H1 (cell line): ENCODE measurements at regions not wholly inside any gene's neighbourhood (a gene's known extent, or its start where the extent isn't known, plus 50 kb on each side); places are given as distances from the start of the nearest gene placed in this dataset.

Source experiments
- CTCF ChIA-PET: fragments of 300-600 bp; sonication (Branson Sonifier 250); formaldehyde crosslinking; loops from one replicate; lab custom pipeline; 2021; ENCODE audit not compliant: partially characterized antibody; lab: Charles Lee
- POLR2A ChIA-PET: fragments of 300-600 bp; sonication (Branson Sonifier 250); formaldehyde crosslinking; loops from one replicate; lab custom pipeline; 2021; ENCODE audit warnings: inconsistent platforms; ENCODE audit not compliant: partially characterized antibody; lab: Charles Lee
- DNase-seq, 2 experiments: peaks; one replicate each; pipeline versions ENCODE4 v3.0.0 to v3.0.0-alpha.2; 2010 to 2022; ENCODE audit warnings: low spot score in 2 of 2, low read depth in 1 of 2, mixed read lengths in 1 of 2
- FAIRE-seq: peaks from 2 replicates; lab custom pipeline; 2011; peaks lifted over from hg19 to GRCh38; lab: Jason Lieb, UNC
- H2AFZ ChIP-seq: 2 replicates; pipeline ENCODE4 v1.8.1; 2012; ENCODE audit warnings: low read length, inconsistent platforms
- H2AK5ac ChIP-seq: 2 replicates; pipeline ENCODE4 v1.6.1; 2013; ENCODE audit warnings: low read depth, low read length
- H2BK120ac ChIP-seq: replicated peaks from 2 replicates; pipeline ENCODE3; 2013; ENCODE audit warnings: low read depth, low read length, inconsistent platforms
- H2BK12ac ChIP-seq: 2 replicates; pipeline ENCODE4 v1.6.1; 2013; ENCODE audit warnings: low read depth, low read length
- H2BK15ac ChIP-seq: 2 replicates; pipeline ENCODE4 v1.6.1; 2013; ENCODE audit warnings: low read length
- H2BK20ac ChIP-seq: 2 replicates; pipeline ENCODE4 v1.6.1; 2013; ENCODE audit warnings: low read length
- H2BK5ac ChIP-seq: 2 replicates; pipeline ENCODE4 v1.6.1; 2013; ENCODE audit warnings: low read depth, low read length
- H3K14ac ChIP-seq: 2 replicates; pipeline ENCODE4 v1.6.1; 2013; ENCODE audit warnings: inconsistent platforms; ENCODE audit not compliant: insufficient read length
- H3K18ac ChIP-seq: 2 replicates; pipeline ENCODE4 v1.6.1; 2013; ENCODE audit warnings: low read length; ENCODE audit errors: extremely low read depth
- H3K23ac ChIP-seq: 2 replicates; pipeline ENCODE4 v1.6.1; 2013; ENCODE audit warnings: inconsistent platforms; ENCODE audit not compliant: insufficient read length
- H3K23me2 ChIP-seq: 2 replicates; pipeline ENCODE4 v1.6.1; 2013; ENCODE audit warnings: low read depth, low read length
- H3K27ac ChIP-seq: 2 replicates; pipeline ENCODE4 v1.6.1; 2011; ENCODE audit warnings: low read depth, low read length, inconsistent platforms
- H3K27me3 ChIP-seq, 4 experiments: replicated peaks in 1 of 4; 1 replicate in 1 of 4; 2 replicates in 3 of 4; pipeline versions ENCODE4 v1.6.1 to v1.8.1; 2011 to 2013; ENCODE audit warnings: low read length in 3 of 4, mild to moderate bottlenecking in 3 of 4, inconsistent platforms in 2 of 4, mixed read lengths in 2 of 4, moderate library complexity in 1 of 4; ENCODE audit not compliant: control insufficient read depth in 3 of 4, insufficient read depth in 3 of 4; ENCODE audit errors: extremely low read depth in 1 of 4
- H3K36me3 ChIP-seq, 4 experiments: 2 replicates each; pipeline versions ENCODE4 v1.6.1 to v1.8.1; 2011 to 2013; ENCODE audit warnings: mild to moderate bottlenecking in 4 of 4, low read length in 3 of 4, moderate library complexity in 2 of 4, control low read depth in 1 of 4, inconsistent platforms in 1 of 4; ENCODE audit not compliant: insufficient read depth in 4 of 4, control insufficient read depth in 2 of 4
- H3K4ac ChIP-seq: replicated peaks from 2 replicates; pipeline ENCODE3; 2013; ENCODE audit warnings: low read length, low read depth, mixed read lengths, inconsistent platforms; ENCODE audit not compliant: insufficient read length
- H3K4me1 ChIP-seq, 4 experiments: replicated peaks in 1 of 4; 1 replicate in 1 of 4; 2 replicates in 3 of 4; pipeline versions ENCODE4 v1.6.1 to v1.8.1; 2011 to 2013; ENCODE audit warnings: low read length in 3 of 4, inconsistent platforms in 2 of 4, mixed read lengths in 1 of 4; ENCODE audit not compliant: insufficient read depth in 4 of 4, control insufficient read depth in 3 of 4
- H3K4me2 ChIP-seq, 2 experiments: 2 replicates each; pipeline versions ENCODE4 v1.6.1 to v1.8.1; 2011 to 2013; ENCODE audit warnings: low read depth in 2 of 2, low read length in 2 of 2, control low read depth in 1 of 2, inconsistent platforms in 1 of 2, mild to moderate bottlenecking in 1 of 2; ENCODE audit not compliant: insufficient read depth in 1 of 2
- H3K4me3 ChIP-seq, 4 experiments: fragments of 200-600, 300-600 bp in 1 of 4; sonication (generic), shearing (Covaris generic), sonication (Bioruptor Twin) in 1 of 4; 2 replicates each; pipeline versions ENCODE4 v1.5.1 to v1.8.1; 2011 to 2016; ENCODE audit warnings: low read length in 4 of 4, low read depth in 3 of 4, control low read depth in 2 of 4, inconsistent platforms in 2 of 4, mild to moderate bottlenecking in 2 of 4, mixed read lengths in 1 of 4, moderate library complexity in 1 of 4; ENCODE audit not compliant: insufficient read depth in 2 of 4; ENCODE audit errors: extremely low read depth in 1 of 4
- H3K56ac ChIP-seq: replicated peaks from 2 replicates; pipeline ENCODE3; 2013; ENCODE audit warnings: low read depth, mild to moderate bottlenecking, mixed read lengths, low read length, inconsistent platforms; ENCODE audit not compliant: insufficient read length
- H3K79me1 ChIP-seq: 2 replicates; pipeline ENCODE4 v1.6.1; 2013; ENCODE audit warnings: low read depth, low read length, control low read depth
- H3K79me2 ChIP-seq, 2 experiments: 2 replicates each; pipeline versions ENCODE4 v1.6.1 to v1.8.1; 2012 to 2013; ENCODE audit warnings: low read length in 2 of 2, mild to moderate bottlenecking in 2 of 2, inconsistent platforms in 1 of 2; ENCODE audit not compliant: insufficient read depth in 2 of 2, control insufficient read depth in 1 of 2
- H3K9ac ChIP-seq, 4 experiments: replicated peaks in 1 of 4; 1 replicate in 1 of 4; 2 replicates in 3 of 4; pipeline versions ENCODE4 v1.6.1 to v1.8.1; 2011 to 2013; ENCODE audit warnings: low read depth in 3 of 4, low read length in 3 of 4, control low read depth in 2 of 4, mild to moderate bottlenecking in 2 of 4, moderate library complexity in 2 of 4, inconsistent platforms in 1 of 4; ENCODE audit errors: extremely low read depth in 1 of 4
- H3K9me3 ChIP-seq, 2 experiments: 2 replicates each; pipeline versions ENCODE4 v1.6.1 to v1.8.1; 2012 to 2013; ENCODE audit warnings: mild to moderate bottlenecking in 2 of 2, moderate library complexity in 2 of 2, control low read depth in 1 of 2, inconsistent platforms in 1 of 2, low read depth in 1 of 2, low read length in 1 of 2, mixed read lengths in 1 of 2; ENCODE audit not compliant: insufficient read depth in 2 of 2
- H4K20me1 ChIP-seq, 2 experiments: replicated peaks in 1 of 2; 2 replicates each; pipeline versions ENCODE3 to v1.8.1; 2011 to 2013; ENCODE audit warnings: inconsistent platforms in 2 of 2, low read length in 2 of 2, mild to moderate bottlenecking in 1 of 2; ENCODE audit not compliant: insufficient read depth in 2 of 2, control insufficient read depth in 1 of 2
- H4K5ac ChIP-seq: 2 replicates; pipeline ENCODE4 v1.6.1; 2013; ENCODE audit warnings: low read length, low read depth, mixed read lengths, inconsistent platforms; ENCODE audit not compliant: insufficient read length
- H4K8ac ChIP-seq: 2 replicates; pipeline ENCODE4 v1.8.0; 2013; ENCODE audit warnings: mild to moderate bottlenecking, moderate library complexity, low read length, inconsistent platforms; ENCODE audit not compliant: insufficient read depth; ENCODE audit errors: extremely low read depth
- H4K91ac ChIP-seq: replicated peaks from 2 replicates; pipeline ENCODE3; 2013; ENCODE audit warnings: low read length, mixed read lengths, inconsistent platforms; ENCODE audit not compliant: insufficient read length
- BACH1 ChIP-seq: IDR thresholded peaks from 2 replicates; pipeline ENCODE4 v1.6.1; 2012; ENCODE audit warnings: low read length, improper control_type of control experiment
- BCL11A ChIP-seq, 2 experiments: IDR thresholded peaks; one replicate each; pipeline ENCODE4 v1.6.1; 2011; ENCODE audit warnings: low read depth in 2 of 2, low read length in 2 of 2, mild to moderate bottlenecking in 2 of 2
- BRCA1 ChIP-seq: IDR thresholded peaks from 2 replicates; pipeline ENCODE4 v1.6.1; 2012; ENCODE audit warnings: low read depth, low read length, improper control_type of control experiment
- EZH2 ChIP-seq: fragments of 200-600 bp; sonication (generic); IDR thresholded peaks from 2 replicates; pipeline ENCODE4 v1.7.1; 2012; ENCODE audit warnings: low read depth, mild to moderate bottlenecking, moderate library complexity, low read length, inconsistent platforms; ENCODE audit not compliant: severe bottlenecking
- NRF1 ChIP-seq: IDR thresholded peaks from 2 replicates; pipeline ENCODE4 v1.6.1; 2011; ENCODE audit warnings: mild to moderate bottlenecking, low read depth, low read length, improper control_type of control experiment
- RNF2 ChIP-seq: fragments of 200-900, 300-1000 bp; sonication (generic); IDR thresholded peaks from 2 replicates; pipeline ENCODE4 v1.7.1; 2016; ENCODE audit warnings: borderline replicate concordance, low read depth, mild to moderate bottlenecking, antibody characterized with exemption, low read length; ENCODE audit not compliant: poor library complexity, severe bottlenecking; ENCODE audit errors: missing control alignments
- SP4 ChIP-seq: IDR thresholded peaks from 2 replicates; pipeline ENCODE4 v1.6.1; 2012; ENCODE audit warnings: low read length, inconsistent platforms
- WGBS, 2 experiments: shearing (Covaris generic) in 1 of 2; methylation state at CpG; one replicate each; pipeline versions ENCODE4 v1.1.6 to v1.1.7; 2013 to 2015; ENCODE audit warnings: low lambda C conversion rate in 2 of 2, mixed read lengths in 2 of 2, inconsistent platforms in 1 of 2, low coverage in 1 of 2, missing lambda C conversion rate in 1 of 2; ENCODE audit not compliant: insufficient replicate concordance in 2 of 2, insufficient coverage in 1 of 2, insufficient read length in 1 of 2; ENCODE audit errors: extremely low coverage in 1 of 2, missing lambda C conversion rate in 1 of 2; 5-methylcytosine and 5-hydroxymethylcytosine counted together
- TF ChIP-seq, protein P1 (sequence below): IDR thresholded peaks from 2 replicates; pipeline ENCODE4 v1.6.1; 2011; ENCODE audit warnings: low read length, improper control_type of control experiment
- TF ChIP-seq, protein P2 (sequence below), 3 experiments: IDR thresholded peaks; 1 replicate in 2 of 3; 2 replicates in 1 of 3; pipeline versions ENCODE4 v1.5.1 to v1.6.1; 2011; ENCODE audit warnings: low read length in 3 of 3, mild to moderate bottlenecking in 3 of 3, inconsistent platforms in 2 of 3, low read depth in 1 of 3, moderate library complexity in 1 of 3; ENCODE audit not compliant: insufficient read depth in 1 of 3; ENCODE audit errors: control extremely low read depth in 1 of 3

DNA sequence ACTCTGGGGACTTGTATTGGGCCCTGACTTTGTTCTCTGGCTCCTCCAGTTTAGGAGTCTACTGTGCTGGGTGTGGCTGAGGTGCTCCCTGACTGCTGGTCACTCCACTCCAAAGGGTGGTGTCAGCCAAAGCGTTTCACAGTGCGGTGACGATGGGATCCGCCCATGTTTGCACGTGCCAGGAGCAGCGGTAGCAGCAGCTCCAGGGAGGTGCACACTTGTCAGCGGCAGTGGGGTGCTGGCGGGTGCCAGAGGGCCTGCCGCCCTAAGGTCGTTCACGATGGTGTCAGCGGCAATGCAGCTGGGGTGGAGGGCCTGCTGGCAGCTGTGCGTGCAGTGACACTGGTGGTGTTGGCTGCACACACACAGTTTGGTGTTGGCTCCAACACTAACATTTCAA lies 268.5 kb upstream of the AKR1E2 start:
- H3K4me1 ChIP-seq = peaks cover 0 to 4% (median 0%) of the 10 kb centered on the region in 4 experiments; a peak in 1 of 7 replicates
- H2BK20ac ChIP-seq = no peak overlapping the region
- H3K4ac ChIP-seq = no peak overlapping the region
- H3K27me3 ChIP-seq = no peaks in the 10 kb centered on the region
- H4K91ac ChIP-seq = no peak overlapping the region
- no peaks in the 10 kb centered on the region for H3K36me3 ChIP-seq
- POLR2A ChIA-PET = no interaction called here
- no peak overlapping the region for H3K14ac ChIP-seq
- H2BK120ac ChIP-seq = no peak overlapping the region
- CTCF ChIA-PET = no interaction called here
- H4K8ac ChIP-seq = no peak overlapping the region
- H3K9ac ChIP-seq = no peak overlapping the region
- H3K23ac ChIP-seq = no peak overlapping the region
- TF ChIP-seq, protein P1, sequence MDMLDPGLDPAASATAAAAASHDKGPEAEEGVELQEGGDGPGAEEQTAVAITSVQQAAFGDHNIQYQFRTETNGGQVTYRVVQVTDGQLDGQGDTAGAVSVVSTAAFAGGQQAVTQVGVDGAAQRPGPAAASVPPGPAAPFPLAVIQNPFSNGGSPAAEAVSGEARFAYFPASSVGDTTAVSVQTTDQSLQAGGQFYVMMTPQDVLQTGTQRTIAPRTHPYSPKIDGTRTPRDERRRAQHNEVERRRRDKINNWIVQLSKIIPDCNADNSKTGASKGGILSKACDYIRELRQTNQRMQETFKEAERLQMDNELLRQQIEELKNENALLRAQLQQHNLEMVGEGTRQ = no peak
- TF ChIP-seq SP4 (no peak), RNF2 (no peak), BCL11A (IDR thresholded peaks at IDR 0.05; ENCODE audit: low read depth in 2 of 2, low read length in 2 of 2) (no peak), BACH1 (no peak), NRF1 (no peak), BRCA1 (no peak), EZH2 (no peak)
- TF ChIP-seq, protein P2, sequence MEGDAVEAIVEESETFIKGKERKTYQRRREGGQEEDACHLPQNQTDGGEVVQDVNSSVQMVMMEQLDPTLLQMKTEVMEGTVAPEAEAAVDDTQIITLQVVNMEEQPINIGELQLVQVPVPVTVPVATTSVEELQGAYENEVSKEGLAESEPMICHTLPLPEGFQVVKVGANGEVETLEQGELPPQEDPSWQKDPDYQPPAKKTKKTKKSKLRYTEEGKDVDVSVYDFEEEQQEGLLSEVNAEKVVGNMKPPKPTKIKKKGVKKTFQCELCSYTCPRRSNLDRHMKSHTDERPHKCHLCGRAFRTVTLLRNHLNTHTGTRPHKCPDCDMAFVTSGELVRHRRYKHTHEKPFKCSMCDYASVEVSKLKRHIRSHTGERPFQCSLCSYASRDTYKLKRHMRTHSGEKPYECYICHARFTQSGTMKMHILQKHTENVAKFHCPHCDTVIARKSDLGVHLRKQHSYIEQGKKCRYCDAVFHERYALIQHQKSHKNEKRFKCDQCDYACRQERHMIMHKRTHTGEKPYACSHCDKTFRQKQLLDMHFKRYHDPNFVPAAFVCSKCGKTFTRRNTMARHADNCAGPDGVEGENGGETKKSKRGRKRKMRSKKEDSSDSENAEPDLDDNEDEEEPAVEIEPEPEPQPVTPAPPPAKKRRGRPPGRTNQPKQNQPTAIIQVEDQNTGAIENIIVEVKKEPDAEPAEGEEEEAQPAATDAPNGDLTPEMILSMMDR (IDR thresholded peaks at IDR 0.05; ENCODE audit: control extremely low read depth in 1 of 3, insufficient read depth in 1 of 3, low read depth in 1 of 3, low read length in 3 of 3) = no peak
- H3K27ac ChIP-seq = no peak overlapping the region
- no peaks in the 10 kb centered on the region for H3K9me3 ChIP-seq
- no peak overlapping the region for H3K56ac ChIP-seq
- no peaks in the 10 kb centered on the region for H3K23me2 ChIP-seq
- H2AK5ac ChIP-seq = no peak overlapping the region
- no peak overlapping the region for H4K5ac ChIP-seq
- H3K4me3 ChIP-seq = no peak overlapping the region
- H3K18ac ChIP-seq = no peak overlapping the region
- H4K20me1 ChIP-seq = no peaks in the 10 kb centered on the region
- no peak overlapping the region for H2AFZ ChIP-seq
- H2BK5ac ChIP-seq = no peak overlapping the region
- H3K79me2 ChIP-seq = no peaks in the 10 kb centered on the region
- H3K4me2 ChIP-seq = no peak overlapping the region; a peak in 1 of 4 replicates
- no peak overlapping the region for H2BK15ac ChIP-seq
- FAIRE-seq (no peak), DNase-seq (no peak)
- H3K79me1 ChIP-seq = no peaks in the 10 kb centered on the region
- H2BK12ac ChIP-seq = no peak overlapping the region
- 97% methylated on average over 12 of the region's 13 CpGs; no CpG with 5 or more reads in 1 of the 2 experiments for WGBS, 2 experiments
